Brain microvascular endothelial cell (primary cell): ENCODE measurements at regions not wholly inside any gene's neighbourhood (a gene's known extent, or its start where the extent isn't known, plus 50 kb on each side); places are given as distances from the start of the nearest gene placed in this dataset.

Source experiments
- DNase-seq: peaks from one replicate; pipeline ENCODE4 v3.0.0-alpha.2; 2020
- H3K27ac ChIP-seq: fragments of 250-450 bp; sonication (Bioruptor Pico); 2 replicates; pipeline ENCODE4 v1.5.1; 2020; ENCODE audit warnings: mild to moderate bottlenecking, moderate library complexity
- H3K27me3 ChIP-seq: fragments of 250-450 bp; sonication (Bioruptor Pico); replicated peaks from 2 replicates; pipeline ENCODE4 v1.5.1; 2020; ENCODE audit warnings: mild to moderate bottlenecking
- H3K36me3 ChIP-seq: fragments of 250-450 bp; sonication (Bioruptor Pico); replicated peaks from 2 replicates; pipeline ENCODE4 v1.5.1; 2020; ENCODE audit warnings: mild to moderate bottlenecking
- H3K4me3 ChIP-seq: 2 replicates; pipeline ENCODE4 v1.5.1; 2011; ENCODE audit warnings: low read depth, mild to moderate bottlenecking, control low read depth, low read length, moderate library complexity
- in situ Hi-C: cut with HindIII; loops from 2 replicates; pipeline ENCODE4 v1.10.0; 2017; ENCODE audit warnings: low sequenced_read_pairs, low pct_ligation_motif_present
- TF ChIP-seq, protein P1 (sequence below): IDR thresholded peaks from 2 replicates; pipeline ENCODE4 v1.5.1; 2011; ENCODE audit warnings: low read depth, mild to moderate bottlenecking, moderate library complexity, low read length, control low read depth, inconsistent platforms; ENCODE audit errors: missing control alignments

GRCh38 chr6:105499136-105499870 lies 96.4 kb upstream of the PREP start:
- no peak for DNase-seq
- in situ Hi-C loops = no loop called here
- Histone ChIP-seq H3K27me3 (no peaks in the 10 kb centered on the region), H3K27ac (no peak overlapping the region), H3K4me3 (no peak overlapping the region), H3K36me3 (no peaks in the 10 kb centered on the region)
- TF ChIP-seq, protein P1, sequence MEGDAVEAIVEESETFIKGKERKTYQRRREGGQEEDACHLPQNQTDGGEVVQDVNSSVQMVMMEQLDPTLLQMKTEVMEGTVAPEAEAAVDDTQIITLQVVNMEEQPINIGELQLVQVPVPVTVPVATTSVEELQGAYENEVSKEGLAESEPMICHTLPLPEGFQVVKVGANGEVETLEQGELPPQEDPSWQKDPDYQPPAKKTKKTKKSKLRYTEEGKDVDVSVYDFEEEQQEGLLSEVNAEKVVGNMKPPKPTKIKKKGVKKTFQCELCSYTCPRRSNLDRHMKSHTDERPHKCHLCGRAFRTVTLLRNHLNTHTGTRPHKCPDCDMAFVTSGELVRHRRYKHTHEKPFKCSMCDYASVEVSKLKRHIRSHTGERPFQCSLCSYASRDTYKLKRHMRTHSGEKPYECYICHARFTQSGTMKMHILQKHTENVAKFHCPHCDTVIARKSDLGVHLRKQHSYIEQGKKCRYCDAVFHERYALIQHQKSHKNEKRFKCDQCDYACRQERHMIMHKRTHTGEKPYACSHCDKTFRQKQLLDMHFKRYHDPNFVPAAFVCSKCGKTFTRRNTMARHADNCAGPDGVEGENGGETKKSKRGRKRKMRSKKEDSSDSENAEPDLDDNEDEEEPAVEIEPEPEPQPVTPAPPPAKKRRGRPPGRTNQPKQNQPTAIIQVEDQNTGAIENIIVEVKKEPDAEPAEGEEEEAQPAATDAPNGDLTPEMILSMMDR = no peak

GRCh38 chr6:105497549-105497948 lies 94.7 kb upstream of the PREP start:
- TF ChIP-seq, protein P1 = no peak
- Histone ChIP-seq H3K4me3 (no peak overlapping the region), H3K27ac (no peak overlapping the region), H3K27me3 (no peaks in the 10 kb centered on the region), H3K36me3 (no peaks in the 10 kb centered on the region)
- in situ Hi-C loops = no loop called here
- DNase-seq = no peak

GRCh38 chr6:105495515-105495914 lies 92.6 kb upstream of the PREP start:
- Histone ChIP-seq H3K4me3 (no peak overlapping the region), H3K36me3 (no peaks in the 10 kb centered on the region), H3K27me3 (no peaks in the 10 kb centered on the region), H3K27ac (no peak overlapping the region)
- TF ChIP-seq, protein P1 = no peak
- in situ Hi-C loops = no loop called here
- no peak for DNase-seq

DNA sequence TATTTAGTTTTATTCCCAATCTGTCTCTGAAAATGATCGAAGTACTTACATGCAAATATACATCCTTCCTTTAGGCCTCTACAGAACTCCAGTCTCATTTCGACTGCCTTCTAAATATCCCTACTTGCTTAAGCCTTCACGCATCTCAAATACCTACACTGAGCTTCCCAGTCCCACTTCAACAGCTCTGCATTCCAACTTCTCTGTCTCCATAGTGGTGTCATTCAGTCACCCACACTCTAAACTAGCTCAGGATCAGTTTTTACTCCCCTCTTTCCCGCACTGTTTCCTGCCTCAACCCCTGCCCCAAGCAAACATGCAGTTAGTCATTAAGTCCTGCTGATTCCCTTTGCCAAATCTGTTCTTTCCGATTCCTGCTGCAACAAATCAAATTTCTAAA lies 91.8 kb upstream of the PREP start:
- in situ Hi-C loops = no loop called here
- Histone ChIP-seq H3K27me3 (no peaks in the 10 kb centered on the region), H3K36me3 (no peaks in the 10 kb centered on the region), H3K27ac (no peak overlapping the region), H3K4me3 (no peak overlapping the region)
- TF ChIP-seq, protein P1 = no peak
- no peak for DNase-seq

DNA sequence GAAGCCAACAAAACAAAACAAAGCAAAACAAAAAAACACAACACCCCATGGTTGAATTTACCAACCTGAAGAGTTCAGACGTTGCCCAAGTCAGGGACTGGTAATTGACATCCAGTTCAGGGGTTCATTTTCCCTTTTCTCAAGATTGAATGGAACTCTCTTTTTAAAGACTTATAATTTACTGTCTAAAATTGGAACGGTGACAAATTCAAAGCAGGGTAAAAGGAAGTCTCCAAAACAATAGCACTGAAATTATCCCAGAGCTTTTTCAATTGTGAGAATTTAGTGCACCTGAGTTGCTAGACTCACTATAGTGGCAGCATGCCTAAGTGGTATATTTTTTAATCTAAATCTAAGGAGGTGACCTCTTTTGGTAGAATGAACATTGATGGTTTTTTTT lies 90.9 kb upstream of the PREP start:
- in situ Hi-C loops = no loop called here
- H3K36me3 ChIP-seq = no peaks in the 10 kb centered on the region
- no peaks in the 10 kb centered on the region for H3K27me3 ChIP-seq
- no peak for DNase-seq
- TF ChIP-seq, protein P1 = no peak
- H3K27ac ChIP-seq = no peak overlapping the region
- no peak overlapping the region for H3K4me3 ChIP-seq
